ENCODE measurements at regions not wholly inside any gene's neighbourhood (a gene's known extent, or its start where the extent isn't known, plus 50 kb on each side); places are given as distances from the start of the nearest gene placed in this dataset.

GRCh38 chr14:44420226-44420625 is 86.9 kb downstream of the FSCB start:
- Histone ChIP-seq H3K4me1 (ENCODE audit: insufficient read depth, low read length) (no peaks in the 10 kb centered on the region), H4K20me1 (ENCODE audit: insufficient read depth, low read length) (no peaks in the 10 kb centered on the region), H3K79me2 (ENCODE audit: insufficient read depth, low read length) (no peaks in the 10 kb centered on the region), H3K4me3 (ENCODE audit: low read depth in 1 of 2, low read length in 2 of 2) (no peak overlapping the region), H2AFZ (ENCODE audit: low read depth, low read length) (no peak overlapping the region), H3K27ac (ENCODE audit: low read length) (no peak overlapping the region), H3K27me3 (ENCODE audit: insufficient read depth, low read length, poor library complexity) (no peaks in the 10 kb centered on the region), H3K9me3 (ENCODE audit: insufficient read depth, low read length, severe bottlenecking) (no peaks in the 10 kb centered on the region), H3K4me2 (ENCODE audit: insufficient read depth, low read length) (no peak overlapping the region), H3K9ac (ENCODE audit: low read depth, low read length) (no peak overlapping the region), H3K36me3 (ENCODE audit: insufficient read depth, low read length) (no peaks in the 10 kb centered on the region)
- ATAC-seq (ENCODE audit: insufficient read depth, low read depth) (no peak), DNase-seq (no peak)
- no peak for TF ChIP-seq CTCF (IDR thresholded peaks at IDR 0.05; ENCODE audit: borderline replicate concordance, extremely low read depth, low read length, poor library complexity, severe bottlenecking)
- no peak for TF ChIP-seq EZH2 (IDR thresholded peaks at IDR 0.05; ENCODE audit: borderline replicate concordance, low read depth, low read length, severe bottlenecking)

GRCh38 chr14:44418856-44419255 is 88.2 kb downstream of the FSCB start:
- Histone ChIP-seq H3K79me2 (ENCODE audit: insufficient read depth, low read length) (no peaks in the 10 kb centered on the region), H3K27me3 (ENCODE audit: insufficient read depth, low read length, poor library complexity) (no peaks in the 10 kb centered on the region), H3K9me3 (ENCODE audit: insufficient read depth, low read length, severe bottlenecking) (no peaks in the 10 kb centered on the region), H2AFZ (ENCODE audit: low read depth, low read length) (no peak overlapping the region), H3K27ac (ENCODE audit: low read length) (no peak overlapping the region), H3K4me2 (ENCODE audit: insufficient read depth, low read length) (no peak overlapping the region), H4K20me1 (ENCODE audit: insufficient read depth, low read length) (no peaks in the 10 kb centered on the region), H3K36me3 (ENCODE audit: insufficient read depth, low read length) (no peaks in the 10 kb centered on the region), H3K9ac (ENCODE audit: low read depth, low read length) (no peak overlapping the region), H3K4me3 (ENCODE audit: low read depth in 1 of 2, low read length in 2 of 2) (no peak overlapping the region), H3K4me1 (ENCODE audit: insufficient read depth, low read length) (no peaks in the 10 kb centered on the region)
- DNase-seq (no peak), ATAC-seq (ENCODE audit: insufficient read depth, low read depth) (no peak)
- no peak for TF ChIP-seq CTCF (IDR thresholded peaks at IDR 0.05; ENCODE audit: borderline replicate concordance, extremely low read depth, low read length, poor library complexity, severe bottlenecking)
- TF ChIP-seq EZH2 (IDR thresholded peaks at IDR 0.05; ENCODE audit: borderline replicate concordance, low read depth, low read length, severe bottlenecking), result no peak

- Histone ChIP-seq H3K9ac (ENCODE audit: low read depth, low read length) (no peak overlapping the region), H3K4me2 (ENCODE audit: insufficient read depth, low read length) (no peak overlapping the region), H3K9me3 (ENCODE audit: insufficient read depth, low read length, severe bottlenecking) (no peaks in the 10 kb centered on the region), H2AFZ (ENCODE audit: low read depth, low read length) (no peak overlapping the region), H3K27ac (ENCODE audit: low read length) (no peak overlapping the region), H3K4me3 (ENCODE audit: low read depth in 1 of 2, low read length in 2 of 2) (no peak overlapping the region), H3K27me3 (ENCODE audit: insufficient read depth, low read length, poor library complexity) (no peaks in the 10 kb centered on the region), H3K79me2 (ENCODE audit: insufficient read depth, low read length) (no peaks in the 10 kb centered on the region), H3K36me3 (ENCODE audit: insufficient read depth, low read length) (no peaks in the 10 kb centered on the region), H4K20me1 (ENCODE audit: insufficient read depth, low read length) (no peaks in the 10 kb centered on the region), H3K4me1 (ENCODE audit: insufficient read depth, low read length) (no peaks in the 10 kb centered on the region)
- TF ChIP-seq EZH2 (IDR thresholded peaks at IDR 0.05; ENCODE audit: borderline replicate concordance, low read depth, low read length, severe bottlenecking) (no peak), CTCF (IDR thresholded peaks at IDR 0.05; ENCODE audit: borderline replicate concordance, extremely low read depth, low read length, poor library complexity, severe bottlenecking) (no peak)
- DNase-seq (no peak), ATAC-seq (ENCODE audit: insufficient read depth, low read depth) (no peak)
Measured at GRCh38 chr14:44417809-44418208, 89.3 kb downstream of the FSCB start.

GRCh38 chr14:44414646-44415045 is 92.4 kb downstream of the FSCB start:
- Histone ChIP-seq H2AFZ (ENCODE audit: low read depth, low read length) (no peak overlapping the region), H3K4me2 (ENCODE audit: insufficient read depth, low read length) (no peak overlapping the region), H3K27ac (ENCODE audit: low read length) (no peak overlapping the region), H3K36me3 (ENCODE audit: insufficient read depth, low read length) (no peaks in the 10 kb centered on the region), H3K79me2 (ENCODE audit: insufficient read depth, low read length) (no peaks in the 10 kb centered on the region), H3K27me3 (ENCODE audit: insufficient read depth, low read length, poor library complexity) (no peaks in the 10 kb centered on the region), H3K9me3 (ENCODE audit: insufficient read depth, low read length, severe bottlenecking) (no peaks in the 10 kb centered on the region), H3K9ac (ENCODE audit: low read depth, low read length) (no peak overlapping the region), H3K4me1 (ENCODE audit: insufficient read depth, low read length) (no peaks in the 10 kb centered on the region), H4K20me1 (ENCODE audit: insufficient read depth, low read length) (no peaks in the 10 kb centered on the region), H3K4me3 (ENCODE audit: low read depth in 1 of 2, low read length in 2 of 2) (no peak overlapping the region)
- DNase-seq, result no peak
- TF ChIP-seq CTCF (IDR thresholded peaks at IDR 0.05; ENCODE audit: borderline replicate concordance, extremely low read depth, low read length, poor library complexity, severe bottlenecking), result no peak
- TF ChIP-seq EZH2 (IDR thresholded peaks at IDR 0.05; ENCODE audit: borderline replicate concordance, low read depth, low read length, severe bottlenecking), result no peak
- ATAC-seq (ENCODE audit: insufficient read depth, low read depth), result no peak

Data from DND-41 (cell line).